ENCODE measurements at regions not wholly inside any gene's neighbourhood (a gene's known extent, or its start where the extent isn't known, plus 50 kb on each side); places are given as distances from the start of the nearest gene placed in this dataset.

DNA sequence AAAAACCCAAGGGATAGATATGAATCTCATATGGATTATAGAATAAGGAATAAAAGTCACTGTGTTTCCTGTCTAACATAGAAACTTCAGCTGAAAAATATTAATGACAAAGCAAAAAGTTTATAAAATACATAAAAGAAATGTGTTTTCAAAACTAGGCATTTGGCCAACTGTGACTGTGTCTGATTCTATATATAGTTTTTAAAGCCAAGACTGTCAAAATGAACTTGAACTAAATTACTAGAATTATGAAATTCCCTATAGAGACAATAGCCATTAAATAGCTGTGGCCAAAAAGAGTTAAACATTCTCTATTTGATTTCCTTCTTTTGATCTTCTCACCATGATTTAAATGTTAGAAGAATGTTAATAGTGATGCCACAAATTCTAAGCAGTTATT, 311.2 kb upstream of the SEMA3D start:
- no peak for DNase-seq (ENCODE audit: low read depth)

GRCh38 chr7:85489498-85489897, 302.6 kb upstream of the SEMA3D start:
- DNase-seq (ENCODE audit: low read depth), result no peak

DNA sequence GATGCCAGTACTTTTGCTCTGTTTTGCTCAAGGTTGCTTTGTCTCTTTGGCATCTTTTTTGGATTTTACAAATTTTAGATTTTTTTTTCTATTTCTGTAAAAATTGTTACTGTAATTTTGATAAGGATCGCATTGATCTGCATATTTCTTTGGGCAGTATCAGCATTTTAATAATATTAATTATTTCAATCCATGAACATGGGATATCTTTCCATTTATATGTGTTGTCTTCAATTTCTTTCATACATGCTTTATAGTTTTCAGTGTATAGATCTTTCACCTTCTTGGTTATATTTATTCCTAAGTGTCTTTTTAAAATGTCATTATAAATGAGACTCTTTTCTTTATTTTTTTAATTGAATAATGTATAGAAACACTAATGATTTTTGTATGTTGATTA, 301.6 kb upstream of the SEMA3D start:
- no peak for DNase-seq (ENCODE audit: low read depth)

DNA sequence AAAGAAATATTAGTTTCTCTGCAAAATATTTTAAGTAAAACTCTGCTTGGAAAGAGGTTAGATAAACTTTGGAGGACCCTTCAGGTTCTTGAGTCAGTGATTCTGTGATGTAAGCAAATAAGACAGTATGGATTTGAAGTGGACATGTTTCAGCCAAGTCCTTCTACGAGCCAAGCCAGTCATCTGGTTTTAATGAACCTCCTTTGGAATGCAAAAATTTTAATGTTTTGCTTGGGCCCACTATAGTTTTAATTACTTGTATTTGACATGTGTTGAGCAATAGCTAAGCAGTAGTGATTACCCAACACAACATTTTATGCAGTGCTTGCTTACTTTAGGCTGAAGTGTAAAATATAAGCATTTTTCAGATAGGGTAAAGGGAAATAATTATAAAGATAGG, 296.3 kb upstream of the SEMA3D start:
- DNase-seq (ENCODE audit: low read depth), result peak; percentile 88

GRCh38 chr7:85480666-85481065, 293.8 kb upstream of the SEMA3D start:
- no peak for DNase-seq (ENCODE audit: low read depth)

DNA sequence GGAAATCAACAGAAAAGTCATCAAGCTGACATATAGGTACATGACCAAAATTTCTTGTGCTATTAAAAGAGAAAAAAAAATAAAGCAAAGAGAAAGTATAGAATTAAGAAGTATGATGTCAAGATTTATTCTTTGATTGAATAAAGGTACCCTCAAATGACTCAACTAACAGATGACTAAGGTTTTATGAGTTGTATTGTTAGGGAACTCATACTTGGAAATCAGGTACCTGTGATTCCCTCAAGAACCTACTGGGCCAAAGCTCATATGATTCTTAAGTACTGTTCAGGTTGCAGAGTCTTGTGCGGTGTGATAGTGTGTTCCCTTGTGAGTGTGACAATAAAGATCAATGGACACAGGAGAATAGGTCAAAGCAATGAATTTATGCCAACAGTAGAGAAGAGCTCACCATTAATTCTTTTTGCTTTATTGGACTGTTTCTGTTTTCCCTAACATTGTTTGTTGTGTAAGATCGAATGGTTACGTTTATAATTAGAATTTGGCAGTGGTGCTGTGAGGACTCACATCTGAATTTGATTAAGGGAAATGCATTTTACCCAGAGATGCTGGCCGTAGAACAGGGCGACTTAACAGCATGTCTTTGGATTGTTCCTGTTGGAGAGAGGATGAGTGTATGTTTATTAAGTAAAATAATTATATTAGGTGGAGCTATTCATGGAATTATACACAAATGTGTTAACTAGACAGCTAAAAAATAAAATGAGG, 293.2 kb upstream of the SEMA3D start:
- DNase-seq (ENCODE audit: low read depth), result peak; percentile 82

DNA sequence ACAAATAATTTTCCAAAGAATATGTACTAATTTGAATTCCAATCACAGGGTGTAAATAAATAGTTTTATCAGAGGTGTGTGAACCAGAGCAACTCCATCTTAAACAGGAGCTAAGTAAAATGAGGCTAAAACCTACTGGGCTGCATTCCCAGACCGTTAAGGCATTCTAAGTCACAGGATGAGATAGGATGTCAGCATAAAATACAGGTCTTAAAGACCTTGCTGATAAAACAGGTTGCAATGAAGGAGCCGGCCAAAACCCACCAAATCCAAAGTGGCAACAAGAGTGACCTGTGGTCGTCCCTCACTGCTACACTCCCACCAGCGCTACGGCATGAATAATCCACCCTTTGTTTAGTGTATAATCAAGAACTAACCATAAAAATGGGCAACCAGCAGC, 291.7 kb upstream of the SEMA3D start:
- DNase-seq (ENCODE audit: low read depth), result no peak

DNA sequence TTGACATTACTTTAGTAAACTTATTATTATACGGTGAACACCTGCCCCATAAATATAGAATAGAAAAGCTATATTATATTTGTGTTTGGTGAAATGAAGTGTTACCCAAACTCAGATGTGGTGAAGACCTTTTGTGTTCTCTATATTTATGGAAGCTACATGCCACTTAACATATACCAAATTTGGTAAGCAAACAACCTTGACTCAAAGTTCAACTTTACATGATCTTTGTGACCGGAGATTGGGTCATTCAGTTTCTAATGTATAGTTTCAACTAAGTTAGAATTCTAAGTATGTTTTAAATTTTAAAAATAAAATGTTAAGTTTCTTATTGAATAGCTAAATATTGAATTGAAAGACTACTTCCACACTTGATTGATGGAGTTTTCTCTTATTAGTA, 288.6 kb upstream of the SEMA3D start:
- no peak for DNase-seq (ENCODE audit: low read depth)

- DNase-seq (ENCODE audit: low read depth), result no peak
Measured at GRCh38 chr7:85475071-85475470, 288.2 kb upstream of the SEMA3D start.

DNA sequence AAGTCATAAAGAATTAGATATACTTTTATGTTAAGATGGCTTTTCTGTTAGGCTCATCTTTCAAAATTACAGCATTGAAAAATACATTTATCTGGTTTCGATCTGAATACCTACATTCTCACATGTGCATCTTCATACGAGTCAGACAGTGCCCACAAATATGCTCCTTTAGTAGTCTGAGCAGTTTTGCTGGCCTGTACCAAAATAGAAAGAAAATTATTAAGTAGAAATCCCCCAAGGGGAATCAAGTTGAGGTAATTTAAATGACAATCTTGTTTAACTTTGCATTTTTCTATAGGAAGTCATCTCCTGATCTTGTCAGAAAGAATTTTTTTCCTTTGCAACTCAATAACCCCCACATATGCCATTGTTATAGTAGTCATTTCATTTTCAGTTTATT, 287.4 kb upstream of the SEMA3D start:
- no peak for DNase-seq (ENCODE audit: low read depth)

DNA sequence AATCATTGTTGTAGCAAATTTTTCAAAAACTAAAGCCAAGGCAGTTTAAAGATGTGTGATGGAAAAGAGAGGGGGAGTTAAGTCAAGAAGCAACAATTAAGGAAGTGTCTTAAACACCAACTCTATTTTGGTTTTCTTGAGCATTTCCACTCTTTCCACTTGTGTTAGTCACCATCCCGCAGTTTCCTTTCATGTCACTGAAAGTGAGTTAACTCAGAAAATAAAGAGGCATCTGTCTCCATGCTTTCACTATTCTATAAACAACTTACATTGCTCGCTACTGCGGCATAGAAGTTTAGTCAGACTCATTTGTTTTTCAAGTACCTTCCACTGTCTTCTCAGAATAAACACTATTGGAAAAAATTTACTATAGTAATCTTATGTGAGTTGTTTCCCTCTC, 284.9 kb upstream of the SEMA3D start:
- no peak for DNase-seq (ENCODE audit: low read depth)

GRCh38 chr7:85471307-85471706, 284.5 kb upstream of the SEMA3D start:
- no peak for DNase-seq (ENCODE audit: low read depth)

DNA sequence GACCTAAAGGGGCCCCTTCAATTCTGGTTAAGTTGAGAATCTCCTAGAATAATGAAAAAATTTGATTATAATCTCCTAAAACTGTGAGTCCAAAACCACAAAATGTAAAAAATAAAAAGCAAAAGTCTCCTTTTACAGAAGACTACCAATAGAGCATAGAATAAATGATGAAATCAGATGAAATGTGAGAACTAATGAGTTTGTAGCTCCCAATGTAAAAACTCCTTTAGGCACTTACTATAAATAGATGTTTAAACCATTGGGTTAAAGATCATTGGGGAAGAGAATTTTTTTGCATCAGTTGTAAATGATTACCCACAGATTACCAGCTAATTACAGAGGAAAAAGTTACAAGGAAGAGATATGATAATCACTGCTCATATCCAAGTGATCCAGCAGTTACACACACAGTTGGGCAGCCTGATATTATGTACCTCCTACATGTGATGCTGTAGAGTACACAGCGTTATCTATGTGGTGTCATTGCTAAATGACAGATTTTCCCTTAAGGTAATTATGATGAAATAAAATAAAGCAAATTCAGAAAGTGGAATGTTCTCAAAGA, 282.7 kb upstream of the SEMA3D start:
- DNase-seq (ENCODE audit: low read depth), result peak; percentile 81

DNA sequence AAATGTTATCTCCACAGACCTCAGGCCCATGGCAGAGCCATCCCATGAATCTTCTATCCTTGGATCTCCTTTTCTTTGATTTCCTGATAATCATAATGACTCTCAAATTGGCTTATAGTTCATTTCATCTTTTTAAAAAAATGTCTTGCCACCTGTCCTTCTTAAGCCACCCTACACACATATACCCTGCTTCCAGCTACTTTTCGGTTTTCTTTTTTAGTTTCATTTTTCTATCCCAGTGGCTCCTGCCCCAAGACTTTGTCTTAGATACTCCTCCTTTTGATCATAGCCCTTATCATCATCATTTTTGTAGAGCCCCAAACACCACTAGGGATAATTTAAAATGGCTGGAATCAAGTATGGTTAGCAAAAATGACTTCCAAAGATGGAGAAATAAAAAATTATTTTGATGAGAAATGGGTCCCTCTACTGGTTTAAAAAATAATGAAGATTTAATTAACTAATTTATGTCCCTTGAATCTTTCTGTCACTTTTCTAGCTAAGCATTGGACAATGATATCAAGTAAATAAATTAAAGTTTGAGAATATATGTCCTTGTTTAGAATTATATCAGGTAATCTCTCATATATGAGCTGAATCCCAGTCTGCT, 277.3 kb upstream of the SEMA3D start:
- no peak for DNase-seq (ENCODE audit: low read depth)

DNA sequence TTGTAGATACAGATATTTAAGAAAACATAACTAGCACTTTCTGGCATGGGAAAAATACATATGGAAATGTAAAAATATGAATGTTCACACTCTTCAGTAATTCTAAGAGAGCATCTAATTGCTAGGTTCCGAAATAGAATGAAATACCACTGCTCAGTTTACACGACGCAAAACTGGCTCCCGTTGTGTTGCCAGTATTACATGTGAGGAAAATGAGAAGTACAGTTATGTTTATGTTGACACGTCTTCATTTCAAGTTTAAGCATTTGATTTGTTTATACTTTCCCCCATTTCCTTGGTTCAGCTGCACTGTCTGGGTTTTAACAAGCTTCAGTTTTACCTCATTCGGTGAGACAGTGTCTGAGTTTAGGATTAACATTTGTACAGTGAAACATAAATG, 275.8 kb upstream of the SEMA3D start:
- DNase-seq (ENCODE audit: low read depth), result no peak

- DNase-seq (ENCODE audit: low read depth), result no peak
Measured at GRCh38 chr7:85457911-85458310, 271.1 kb upstream of the SEMA3D start.

DNA sequence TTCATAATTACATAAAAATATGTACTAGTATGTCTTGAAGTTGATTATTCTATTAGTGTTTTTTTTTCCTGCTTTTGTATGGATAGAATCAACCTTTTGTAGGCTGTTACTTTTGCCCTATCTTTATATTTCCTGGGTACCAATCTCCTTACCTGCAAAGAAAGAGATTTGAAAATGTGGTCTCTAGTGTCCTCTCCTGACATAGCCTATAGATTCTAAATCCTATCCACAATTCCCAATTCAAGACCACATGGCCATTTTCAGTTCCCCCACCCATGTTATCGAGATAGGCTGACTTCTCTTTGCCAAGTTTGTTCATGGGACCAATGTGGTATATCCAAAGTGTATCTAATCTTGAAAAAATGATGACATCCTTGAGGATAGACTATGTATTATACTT, 269.4 kb upstream of the SEMA3D start:
- no peak for DNase-seq (ENCODE audit: low read depth)

GRCh38 chr7:85454904-85455303, 268.0 kb upstream of the SEMA3D start:
- DNase-seq (ENCODE audit: low read depth), result no peak

- DNase-seq (ENCODE audit: low read depth), result no peak
Measured at GRCh38 chr7:85452674-85453073, 265.8 kb upstream of the SEMA3D start.

DNA sequence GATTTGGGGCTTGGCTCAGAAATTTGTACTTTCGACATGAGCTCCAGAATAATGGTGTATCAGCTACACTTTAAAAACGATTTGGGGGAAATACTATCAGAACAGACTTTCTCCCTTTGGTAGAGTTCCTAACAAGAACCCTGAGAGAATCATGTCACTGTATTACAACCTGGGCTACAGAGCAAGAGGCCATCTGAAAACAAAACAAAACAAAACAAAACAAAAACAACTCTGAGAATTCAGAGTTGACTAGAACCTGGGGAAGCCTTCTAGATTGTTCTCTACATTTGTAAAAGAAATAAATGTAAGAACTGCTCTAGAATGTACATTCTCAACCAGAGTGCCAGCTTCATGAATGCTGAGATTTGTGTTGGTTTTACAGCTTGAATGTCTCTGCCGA, 262.6 kb upstream of the SEMA3D start:
- DNase-seq (ENCODE audit: low read depth), result no peak

DNA sequence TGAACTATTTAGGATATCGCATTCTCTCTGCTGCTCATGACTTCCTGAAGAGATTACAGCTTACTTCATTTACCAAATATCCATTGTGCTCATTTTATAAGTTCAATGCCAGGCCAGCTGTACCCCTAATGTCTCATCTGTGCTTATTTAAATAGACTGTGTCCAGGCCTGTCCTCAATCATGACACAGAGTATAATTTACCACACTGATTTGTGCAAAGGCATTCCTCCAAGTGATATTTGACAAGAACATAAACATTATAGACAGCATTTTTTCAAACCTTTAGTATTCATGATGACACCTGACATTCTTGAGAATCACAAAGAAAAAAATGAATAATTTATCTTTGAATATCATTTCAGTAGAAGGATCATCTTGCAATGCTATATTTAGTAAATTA, 260.1 kb upstream of the SEMA3D start:
- no peak for DNase-seq (ENCODE audit: low read depth)

GRCh38 chr7:85426487-85426960, 239.7 kb upstream of the SEMA3D start:
- DNase-seq (ENCODE audit: low read depth), result no peak

DNA sequence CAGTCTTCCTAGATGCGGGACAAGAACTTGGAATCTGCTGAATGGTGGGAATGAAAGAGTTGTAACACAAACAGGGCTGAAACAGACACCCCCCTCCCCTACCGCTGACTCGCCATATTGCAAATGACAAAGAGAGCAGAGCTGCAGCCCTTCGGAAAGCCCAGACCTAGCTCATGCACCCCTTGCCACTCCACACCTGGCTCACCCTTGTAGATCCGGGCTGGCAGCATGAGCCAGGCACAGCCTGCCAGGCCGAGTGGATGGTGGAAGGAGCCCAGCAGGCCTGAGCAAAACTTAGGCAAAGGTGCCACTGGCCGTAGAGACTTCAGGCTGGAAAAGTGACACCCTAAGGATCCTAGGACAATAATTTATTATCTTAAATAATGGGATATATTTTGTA, 237.4 kb upstream of the SEMA3D start:
- no peak for DNase-seq (ENCODE audit: low read depth)

Measured in fibroblast of the conjunctiva (primary cell).